Keratinocyte (primary cell): ENCODE measurements at regions not wholly inside any gene's neighbourhood (a gene's known extent, or its start where the extent isn't known, plus 50 kb on each side); places are given as distances from the start of the nearest gene placed in this dataset.

Experiments used
- DNase-seq: peaks from one replicate; pipeline ENCODE4 v3.0.0-alpha.2; 2011; ENCODE audit warnings: low read depth, missing footprints, low spot score
- FAIRE-seq: peaks from 2 replicates; lab custom pipeline; 2011; peaks lifted over from hg19 to GRCh38; lab: Jason Lieb, UNC
- H2AFZ ChIP-seq: 2 replicates; pipeline ENCODE4 v1.6.0; 2012; ENCODE audit warnings: low read length, control low read depth, inconsistent platforms; ENCODE audit not compliant: control insufficient read depth
- H3K27ac ChIP-seq: 2 replicates; pipeline ENCODE4 v1.5.1; 2011; ENCODE audit warnings: low read length; ENCODE audit not compliant: control insufficient read depth, insufficient read depth
- H3K27me3 ChIP-seq: 3 replicates; pipeline ENCODE4 v1.6.0; 2011; ENCODE audit warnings: low read length; ENCODE audit not compliant: control insufficient read depth, insufficient read depth; ENCODE audit errors: extremely low read depth
- H3K36me3 ChIP-seq, 2 experiments: 2 replicates in 1 of 2; 3 replicates in 1 of 2; pipeline ENCODE4 v1.5.1; 2011; ENCODE audit warnings: low read length in 2 of 2, mild to moderate bottlenecking in 1 of 2; ENCODE audit not compliant: control insufficient read depth in 2 of 2, insufficient read depth in 2 of 2; ENCODE audit errors: extremely low read depth in 1 of 2
- H3K4me1 ChIP-seq: 3 replicates; pipeline ENCODE4 v1.5.1; 2011; ENCODE audit warnings: low read length; ENCODE audit not compliant: control insufficient read depth, insufficient read depth; ENCODE audit errors: extremely low read depth
- H3K4me2 ChIP-seq: 3 replicates; pipeline ENCODE4 v1.6.0; 2011; ENCODE audit warnings: low read depth, low read length; ENCODE audit not compliant: control insufficient read depth, insufficient read depth; ENCODE audit errors: extremely low read depth
- H3K4me3 ChIP-seq, 3 experiments: fragments of 200-600 bp in 1 of 3; sonication (generic) in 1 of 3; 2 replicates in 2 of 3; 3 replicates in 1 of 3; pipeline ENCODE4 v1.5.1; 2011 to 2016; ENCODE audit warnings: low read length in 3 of 3, mild to moderate bottlenecking in 3 of 3, control low read depth in 2 of 3, inconsistent platforms in 1 of 3, low read depth in 1 of 3, mixed read lengths in 1 of 3, mixed run types in 1 of 3, moderate library complexity in 1 of 3; ENCODE audit not compliant: control insufficient read depth in 2 of 3, insufficient read depth in 2 of 3; ENCODE audit errors: extremely low read depth in 1 of 3
- H3K79me2 ChIP-seq: 2 replicates; pipeline ENCODE4 v1.6.0; 2012; ENCODE audit warnings: low read length; ENCODE audit not compliant: control insufficient read depth, insufficient read depth
- H3K9ac ChIP-seq: 3 replicates; pipeline ENCODE4 v1.6.0; 2011; ENCODE audit warnings: low read length; ENCODE audit not compliant: control insufficient read depth, insufficient read depth; ENCODE audit errors: extremely low read depth
- H3K9me1 ChIP-seq: 3 replicates; pipeline ENCODE4 v1.6.0; 2011; ENCODE audit warnings: low read length; ENCODE audit not compliant: control insufficient read depth, insufficient read depth; ENCODE audit errors: extremely low read depth
- H3K9me3 ChIP-seq: 2 replicates; pipeline ENCODE4 v1.5.1; 2012; ENCODE audit warnings: low read depth, low read length; ENCODE audit not compliant: control insufficient read depth
- H4K20me1 ChIP-seq: 3 replicates; pipeline ENCODE4 v1.6.0; 2011; ENCODE audit warnings: low read length; ENCODE audit not compliant: control insufficient read depth, insufficient read depth; ENCODE audit errors: extremely low read depth
- CTCF ChIP-seq, 3 experiments: IDR thresholded peaks in 1 of 3; conservative IDR thresholded peaks in 1 of 3; optimal IDR thresholded peaks in 1 of 3; 2 replicates in 2 of 3; 3 replicates in 1 of 3; pipeline versions ENCODE3 to v1.5.1; 2011; ENCODE audit warnings: low read length in 3 of 3, mild to moderate bottlenecking in 3 of 3, moderate library complexity in 2 of 3, control low read depth in 1 of 3, inconsistent platforms in 1 of 3; ENCODE audit not compliant: insufficient read depth in 2 of 3; ENCODE audit errors: extremely low read depth in 1 of 3
- EZH2 ChIP-seq: IDR thresholded peaks from one replicate; pipeline ENCODE4 v1.6.1; 2012; ENCODE audit warnings: inconsistent platforms, mild to moderate bottlenecking, low read length, moderate library complexity
- dilution Hi-C: fragments of 300-500 bp; cut with MboI; formaldehyde crosslinking; loops from one replicate; pipeline ENCODE4 v1.7.0; 2020; ENCODE audit warnings: low sequenced_read_pairs; ENCODE audit not compliant: extremely low pct_ligation_motif_present

- FAIRE-seq (no peak), DNase-seq (no peak)
- Histone ChIP-seq H3K36me3 (no peaks in the 10 kb centered on the region), H3K9me3 (no peaks in the 10 kb centered on the region), H3K9ac (no peak overlapping the region), H4K20me1 (no peaks in the 10 kb centered on the region), H3K79me2 (no peaks in the 10 kb centered on the region), H3K4me3 (no peak overlapping the region), H3K27ac (no peak overlapping the region), H2AFZ (no peak overlapping the region), H3K4me2 (no peak overlapping the region), H3K4me1 (no peaks in the 10 kb centered on the region), H3K27me3 (no peaks in the 10 kb centered on the region), H3K9me1 (no peaks in the 10 kb centered on the region)
- dilution Hi-C loops, result no loop called here
- TF ChIP-seq CTCF (optimal IDR thresholded peaks at IDR 0.05 in 1 of 3, IDR thresholded peaks at IDR 0.05 in 1 of 3, conservative IDR thresholded peaks at IDR 0.05 in 1 of 3; ENCODE audit: extremely low read depth in 1 of 3, insufficient read depth in 2 of 3, low read length in 3 of 3) (no peak), EZH2 (no peak)
Measured at GRCh38 chr4:27407616-27408015, 547.0 kb downstream of the STIM2 start.

DNA sequence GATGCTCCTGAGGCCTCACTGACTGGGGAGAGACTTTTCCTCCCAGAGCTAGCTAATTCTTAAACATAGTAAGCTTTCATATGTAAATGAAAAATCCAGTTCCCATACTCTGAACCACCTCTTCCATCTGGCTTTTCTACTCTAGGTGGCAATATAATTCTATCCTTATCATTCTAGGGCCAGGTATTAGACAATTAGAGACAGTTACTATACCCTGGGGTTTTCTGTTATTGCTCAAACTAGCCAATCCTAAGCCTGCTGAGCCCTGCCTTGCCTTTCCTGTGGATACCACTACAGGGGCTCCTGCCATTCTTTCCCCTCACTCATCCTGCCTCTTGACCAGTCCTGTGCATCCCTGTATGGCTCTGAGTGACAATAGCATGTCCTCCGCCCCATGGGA is 552.0 kb downstream of the STIM2 start:
- Histone ChIP-seq H3K4me2 (no peak overlapping the region), H3K9me3 (no peaks in the 10 kb centered on the region), H3K27me3 (no peaks in the 10 kb centered on the region), H2AFZ (no peak overlapping the region), H3K4me3 (no peak overlapping the region), H3K36me3 (no peaks in the 10 kb centered on the region), H4K20me1 (no peaks in the 10 kb centered on the region), H3K9ac (no peak overlapping the region), H3K27ac (no peak overlapping the region), H3K9me1 (no peaks in the 10 kb centered on the region), H3K79me2 (no peaks in the 10 kb centered on the region), H3K4me1 (no peaks in the 10 kb centered on the region)
- dilution Hi-C loops, result no loop called here
- FAIRE-seq, result no peak
- no peak for DNase-seq
- TF ChIP-seq CTCF (optimal IDR thresholded peaks at IDR 0.05 in 1 of 3, IDR thresholded peaks at IDR 0.05 in 1 of 3, conservative IDR thresholded peaks at IDR 0.05 in 1 of 3; ENCODE audit: extremely low read depth in 1 of 3, insufficient read depth in 2 of 3, low read length in 3 of 3) (no peak), EZH2 (no peak)
